SH-SY5Y (cell line): ENCODE measurements at regions not wholly inside any gene's neighbourhood (a gene's known extent, or its start where the extent isn't known, plus 50 kb on each side); places are given as distances from the start of the nearest gene placed in this dataset.

Experiments used
- GATA2 ChIP-seq: IDR thresholded peaks from 2 replicates; pipeline ENCODE4 v1.6.1; 2011; ENCODE audit warnings: mild to moderate bottlenecking, low read depth, low read length
- GATA3 ChIP-seq: IDR thresholded peaks from 2 replicates; pipeline ENCODE4 v1.6.1; 2011; ENCODE audit warnings: low read depth, mild to moderate bottlenecking, low read length, moderate library complexity

GRCh38 chr5:5688194-5688924 lies 265.9 kb downstream of the ICE1 start:
- TF ChIP-seq GATA3, result no peak
- TF ChIP-seq GATA2, result no peak

GRCh38 chr5:5687113-5687512 lies 264.6 kb downstream of the ICE1 start:
- no peak for TF ChIP-seq GATA3
- no peak for TF ChIP-seq GATA2

- TF ChIP-seq GATA3 (no peak), GATA2 (no peak)
Observed at GRCh38 chr5:5686356-5686755, 263.9 kb downstream of the ICE1 start.

- TF ChIP-seq GATA2 (no peak), GATA3 (no peak)
Observed at GRCh38 chr5:5685737-5686136, 263.3 kb downstream of the ICE1 start.

GRCh38 chr5:5683174-5683573 lies 260.7 kb downstream of the ICE1 start:
- TF ChIP-seq GATA2, result no peak

- TF ChIP-seq GATA2 (no peak), GATA3 (no peak)
Observed at GRCh38 chr5:5678909-5679308, 256.4 kb downstream of the ICE1 start.

- TF ChIP-seq GATA3, result no peak
- no peak for TF ChIP-seq GATA2
Observed at GRCh38 chr5:5677738-5678137, 255.3 kb downstream of the ICE1 start.

GRCh38 chr5:5676218-5676617 lies 253.7 kb downstream of the ICE1 start:
- no peak for TF ChIP-seq GATA3
- TF ChIP-seq GATA2, result no peak

- TF ChIP-seq GATA2 (no peak; the same call in 1 of the 2 replicates), GATA3 (peak; percentile 58; the same call in 1 of the 2 replicates)
Observed at GRCh38 chr5:5675511-5675910, 253.0 kb downstream of the ICE1 start.

- TF ChIP-seq GATA2 (no peak), GATA3 (no peak)
Observed at GRCh38 chr5:5671823-5672222, 249.3 kb downstream of the ICE1 start.

- TF ChIP-seq GATA3 (no peak), GATA2 (peak; percentile 72)
Observed at GRCh38 chr5:5667136-5667554, 244.7 kb downstream of the ICE1 start.

GRCh38 chr5:5666369-5666768 lies 243.9 kb downstream of the ICE1 start:
- TF ChIP-seq GATA2 (peak; percentile 86), GATA3 (peak; percentile 18; the same call in 1 of the 2 replicates)

GRCh38 chr5:5666076-5666365 lies 243.5 kb downstream of the ICE1 start:
- no peak for TF ChIP-seq GATA3
- TF ChIP-seq GATA2, result no peak

GRCh38 chr5:5665225-5666075 lies 243.0 kb downstream of the ICE1 start:
- TF ChIP-seq GATA2, result no peak
- TF ChIP-seq GATA3, result no peak

- no peak for TF ChIP-seq GATA2
Observed at GRCh38 chr5:5658889-5659465, 236.5 kb downstream of the ICE1 start.

GRCh38 chr5:5658226-5658625 lies 235.7 kb downstream of the ICE1 start:
- no peak for TF ChIP-seq GATA3
- no peak for TF ChIP-seq GATA2
